ENCODE measurements at regions not wholly inside any gene's neighbourhood (a gene's known extent, or its start where the extent isn't known, plus 50 kb on each side); places are given as distances from the start of the nearest gene placed in this dataset.

DNA sequence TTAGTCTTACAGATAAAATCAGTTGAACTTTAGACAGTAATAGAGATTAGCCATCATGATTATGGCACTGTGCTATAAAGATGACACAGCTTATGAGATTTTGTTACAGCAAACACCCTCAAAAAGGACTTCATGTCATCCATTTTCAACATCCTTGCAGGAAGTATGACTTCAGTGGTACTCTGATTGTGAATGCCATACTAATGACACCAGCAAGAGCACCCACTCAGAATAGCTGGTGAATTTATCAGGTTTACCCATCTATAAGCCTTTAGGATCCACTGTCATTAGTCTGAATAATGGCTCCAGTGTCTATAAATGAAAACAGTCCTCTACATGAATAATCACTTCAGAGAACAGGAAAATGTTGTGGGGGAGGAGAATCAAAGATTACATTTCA, 615.2 kb downstream of the RPS29 start:
- TF ChIP-seq OSR1 (CRISPR knock-in tag; IDR thresholded peaks at IDR 0.05) (no peak), ZFP3 (CRISPR knock-in tag; IDR thresholded peaks at IDR 0.05) (no peak), BACH2 (CRISPR knock-in tag; IDR thresholded peaks at IDR 0.05; ENCODE audit: borderline replicate concordance) (no peak), ZNF565 (CRISPR knock-in tag; conservative IDR thresholded peaks at IDR 0.05; ENCODE audit: low read depth) (no peak), ARNTL (CRISPR knock-in tag; IDR thresholded peaks at IDR 0.05; ENCODE audit: borderline replicate concordance, low read depth) (no peak), RARB (CRISPR knock-in tag; IDR thresholded peaks at IDR 0.05) (no peak)

All from SK-N-SH treated with all-trans-retinoic acid at 6 μM for 48 hours (cell line).